ENCODE measurements at regions not wholly inside any gene's neighbourhood (a gene's known extent, or its start where the extent isn't known, plus 50 kb on each side); places are given as distances from the start of the nearest gene placed in this dataset.

GRCh38 chr11:79498667-79499066, 57.8 kb upstream of the TENM4 start:
- no peak overlapping the region for H3K4me3 ChIP-seq (replicated peaks; ENCODE audit: low read depth, low read length)
- peak; percentile 27 for DNase-seq (ENCODE audit: extremely low read depth, low read depth)
- TF ChIP-seq CTCF (IDR thresholded peaks at IDR 0.05; ENCODE audit: low read depth, low read length, missing control alignments): no peak

- no peak overlapping the region for H3K4me3 ChIP-seq (replicated peaks; ENCODE audit: low read depth, low read length)
- DNase-seq (ENCODE audit: extremely low read depth, low read depth): peak; percentile 15
- TF ChIP-seq CTCF (IDR thresholded peaks at IDR 0.05; ENCODE audit: low read depth, low read length, missing control alignments): peak; percentile 96
Observed at GRCh38 chr11:79493555-79494171, 52.8 kb upstream of the TENM4 start.

GRCh38 chr11:79492008-79492407, 51.2 kb upstream of the TENM4 start:
- H3K4me3 ChIP-seq (replicated peaks; ENCODE audit: low read depth, low read length): no peak overlapping the region
- DNase-seq (ENCODE audit: extremely low read depth, low read depth): no peak
- TF ChIP-seq CTCF (IDR thresholded peaks at IDR 0.05; ENCODE audit: low read depth, low read length, missing control alignments): no peak

All from HFF-Myc (cell line).